HG02623 (cell line): ENCODE measurements at regions not wholly inside any gene's neighbourhood (a gene's known extent, or its start where the extent isn't known, plus 50 kb on each side); places are given as distances from the start of the nearest gene placed in this dataset.

Experiments used
- ATAC-seq: cut with Tn5 transposase; IDR thresholded peaks from one replicate; pipeline ENCODE4 v1.9.1; 2021; ENCODE audit warnings: moderate library complexity; ENCODE audit not compliant: unreplicated experiment

GRCh38 chr4:145427991-145428390, 53.7 kb upstream of the SMAD1 start:
- ATAC-seq: no peak

DNA sequence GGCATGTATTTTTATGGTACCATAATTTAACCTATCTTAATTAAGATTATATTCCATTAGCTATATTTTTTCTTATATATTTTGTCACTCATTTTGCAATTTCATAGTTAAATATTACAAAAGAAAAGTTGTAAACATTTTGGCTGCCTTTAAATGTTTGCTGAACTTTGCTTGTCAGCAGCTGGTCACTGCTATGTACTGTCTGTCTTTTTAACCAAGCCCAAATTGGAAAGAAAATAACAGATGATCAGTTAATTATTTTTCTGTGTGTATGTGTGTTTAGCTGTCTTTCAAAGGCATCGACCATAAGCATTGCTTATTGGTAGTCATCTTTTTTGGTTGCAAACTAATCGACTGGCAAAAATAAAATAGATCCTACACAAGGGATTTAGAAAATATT, 54.4 kb upstream of the SMAD1 start:
- no peak for ATAC-seq

- no peak for ATAC-seq
Measured at GRCh38 chr4:145423017-145423708, 58.5 kb upstream of the SMAD1 start.

DNA sequence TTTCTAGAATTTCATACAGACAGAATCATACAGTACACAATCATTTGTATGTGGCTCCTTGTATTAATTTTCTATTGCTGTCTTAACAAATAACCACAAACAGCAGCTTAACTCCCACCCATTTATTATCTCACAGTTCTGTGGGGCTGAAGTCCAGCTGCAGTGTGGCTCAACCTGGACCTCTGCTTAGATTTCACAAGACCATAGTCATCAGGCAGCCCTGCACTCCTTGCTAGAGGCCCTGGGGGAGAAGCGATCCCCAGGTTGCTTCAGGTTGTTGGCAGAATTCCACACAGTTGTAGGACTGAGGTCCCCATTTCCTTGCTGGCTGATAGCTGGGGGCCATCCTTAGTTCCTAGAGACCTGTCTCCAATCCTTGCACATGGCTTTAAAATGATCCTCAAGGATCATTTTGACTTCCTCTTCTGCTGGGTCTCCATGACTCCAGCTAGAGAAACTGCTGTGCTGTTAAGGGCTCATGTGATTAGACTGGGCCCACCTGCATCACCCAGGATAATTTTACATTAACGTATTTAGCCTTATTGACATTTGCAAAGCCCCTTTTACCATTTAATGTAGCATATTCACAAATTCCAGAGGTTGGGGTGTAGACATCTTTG, 60.9 kb upstream of the SMAD1 start:
- ATAC-seq: no peak

DNA sequence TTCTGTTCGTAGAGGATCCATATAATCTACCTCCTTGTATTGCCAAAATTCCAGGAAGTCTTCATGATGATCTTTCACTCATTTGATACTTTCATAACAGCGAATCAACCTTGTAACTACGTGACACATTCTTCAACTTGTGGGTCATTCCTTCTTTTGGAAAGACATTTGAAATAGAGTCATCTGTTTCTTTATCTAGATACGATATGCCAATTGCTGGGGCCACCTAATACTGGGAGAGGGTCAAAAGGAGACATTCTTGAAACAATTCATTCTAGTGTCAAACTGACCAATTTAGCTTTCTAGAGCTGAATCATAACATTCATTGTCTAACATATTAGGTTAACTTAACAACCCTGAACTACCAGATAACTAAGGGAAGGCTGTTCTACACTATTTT, 62.9 kb upstream of the SMAD1 start:
- no peak for ATAC-seq

GRCh38 chr4:145417348-145418130, 64.1 kb upstream of the SMAD1 start:
- ATAC-seq: no peak

GRCh38 chr4:145414841-145415240, 66.8 kb upstream of the SMAD1 start:
- no peak for ATAC-seq

- ATAC-seq: no peak
Measured at GRCh38 chr4:145414226-145414625, 67.4 kb upstream of the SMAD1 start.

- no peak for ATAC-seq
Measured at GRCh38 chr4:145406970-145407369, 74.7 kb upstream of the SMAD1 start.

GRCh38 chr4:145404761-145405160, 76.9 kb upstream of the SMAD1 start:
- no peak for ATAC-seq

DNA sequence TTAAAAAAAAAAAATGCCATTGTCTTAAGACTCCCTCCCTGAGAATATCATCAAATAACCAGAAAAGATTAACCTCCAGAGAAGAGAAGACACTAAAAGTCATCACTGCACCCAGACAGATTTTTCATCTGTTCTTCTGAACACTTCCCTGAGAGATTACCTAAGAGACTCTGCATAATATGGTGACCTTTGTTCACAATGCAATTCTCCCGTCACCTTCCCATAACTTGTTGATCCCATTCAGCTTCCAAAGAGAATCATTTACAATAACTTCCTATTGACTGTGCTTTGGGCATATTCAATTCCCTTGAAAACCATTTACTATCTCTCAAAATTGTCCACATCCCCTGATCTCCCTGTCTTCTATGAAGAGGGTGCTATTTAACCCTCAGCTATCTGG, 85.1 kb upstream of the SMAD1 start:
- no peak for ATAC-seq

DNA sequence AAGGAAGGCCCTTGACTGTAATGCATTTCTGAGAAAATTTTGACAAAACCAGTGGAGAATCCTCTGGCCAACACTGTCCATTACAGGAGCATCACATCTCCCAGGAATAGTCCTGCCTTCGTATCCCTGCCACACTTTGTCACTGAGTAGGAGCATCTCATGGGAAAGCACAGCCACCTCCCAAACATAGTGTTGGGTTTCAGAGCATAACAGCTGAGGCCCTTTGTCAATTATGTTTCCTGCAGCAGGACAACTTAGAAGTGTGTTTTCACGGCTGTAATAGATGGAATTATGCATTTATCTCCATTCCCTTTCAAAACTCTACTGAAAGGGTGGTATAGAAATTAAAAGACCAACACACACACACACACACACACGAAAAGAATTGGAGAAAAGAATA, 91.1 kb upstream of the SMAD1 start:
- no peak for ATAC-seq

DNA sequence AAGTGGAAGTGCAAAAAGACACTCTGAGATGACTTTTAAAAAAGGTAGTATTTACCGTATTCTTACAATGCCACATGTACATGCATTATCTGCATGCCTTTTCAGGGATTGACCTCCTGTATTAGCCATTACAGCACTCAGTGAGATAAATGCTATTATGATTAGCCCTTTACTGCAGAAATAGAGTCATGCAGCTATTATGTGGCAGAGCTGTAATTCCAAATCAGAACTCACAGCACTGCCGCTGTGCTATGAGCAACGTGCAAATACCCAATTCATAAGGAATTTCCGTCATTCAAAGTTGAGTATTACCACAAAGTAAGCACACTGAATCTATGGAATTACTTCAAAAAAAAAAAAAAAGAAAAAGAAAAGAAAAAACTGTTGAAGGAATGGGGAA, 92.1 kb upstream of the SMAD1 start:
- ATAC-seq: no peak

DNA sequence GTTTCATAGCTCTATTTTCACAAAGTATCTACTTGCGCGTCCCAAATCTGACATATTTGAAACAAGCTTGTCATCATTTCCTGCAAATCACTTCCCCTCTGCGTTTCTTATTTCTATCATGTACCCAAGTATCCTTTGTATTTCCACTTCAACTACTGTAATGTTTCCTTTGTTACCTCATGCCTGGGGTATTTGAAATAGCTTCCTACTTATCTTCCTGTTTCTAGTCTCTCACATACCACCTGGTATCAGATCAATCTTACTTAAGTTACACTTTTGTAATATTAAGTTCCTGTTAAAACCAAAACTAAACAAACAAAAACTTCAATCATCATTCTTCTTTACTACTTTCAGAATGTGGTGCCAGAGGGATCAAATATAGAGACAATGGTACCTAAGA, 93.6 kb upstream of the SMAD1 start:
- ATAC-seq: no peak

DNA sequence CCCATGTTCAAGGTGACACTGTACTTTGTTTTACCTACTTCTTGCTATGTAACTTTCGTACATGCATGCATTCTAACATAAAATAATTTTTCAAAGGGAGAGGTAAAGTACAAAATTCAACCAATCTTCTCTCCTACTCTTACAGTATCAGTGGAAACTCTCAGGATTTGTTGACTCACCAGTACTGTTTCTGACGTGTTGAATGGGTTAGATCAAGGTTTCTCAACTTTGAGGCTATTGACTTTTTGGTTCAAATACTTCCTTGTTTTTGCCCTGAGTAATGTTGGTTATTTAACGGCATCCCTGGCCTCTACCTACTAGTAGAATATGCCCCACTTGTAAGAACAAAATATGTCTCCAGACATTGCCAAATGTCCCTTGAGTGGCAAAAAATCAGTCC, 94.6 kb upstream of the SMAD1 start:
- no peak for ATAC-seq

DNA sequence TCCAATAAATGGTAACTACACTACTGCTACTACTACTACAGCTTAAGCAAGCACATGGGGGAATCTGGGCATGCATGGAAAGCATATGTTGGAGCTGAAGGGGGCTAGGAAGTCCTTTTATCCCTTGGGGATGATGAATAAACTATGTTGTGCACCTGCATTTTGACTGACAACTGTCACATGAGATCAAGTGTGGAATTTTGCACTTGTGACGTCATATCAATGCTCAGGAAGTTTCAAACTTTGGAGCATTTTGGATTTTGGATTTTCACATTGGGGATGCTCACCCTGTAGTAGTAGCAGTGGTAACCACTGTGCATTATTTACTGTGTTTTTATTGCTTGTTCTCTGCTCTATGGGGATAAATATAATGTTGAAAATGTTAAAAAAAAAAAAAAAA, 100.5 kb upstream of the SMAD1 start:
- no peak for ATAC-seq

DNA sequence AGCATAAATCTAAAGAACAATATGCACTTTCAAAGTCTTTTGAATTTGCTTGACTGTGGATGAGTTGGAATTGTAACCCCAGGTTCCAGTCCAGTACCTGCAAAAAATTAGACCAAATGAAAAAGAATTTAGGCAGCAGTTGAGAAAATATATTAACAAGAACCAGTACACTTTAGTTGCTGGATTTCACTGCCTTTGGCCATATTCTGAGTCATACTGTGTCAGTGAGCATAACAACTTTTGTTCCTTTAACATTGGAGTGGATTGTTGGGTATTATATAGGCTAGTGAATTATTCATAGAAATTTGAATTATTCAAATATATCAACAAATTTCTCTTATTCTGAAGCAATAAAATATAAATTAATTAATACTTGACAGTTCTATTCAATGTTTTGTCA, 101.5 kb upstream of the SMAD1 start:
- no peak for ATAC-seq

- no peak for ATAC-seq
Measured at GRCh38 chr4:145375416-145375815, 106.2 kb upstream of the SMAD1 start.

DNA sequence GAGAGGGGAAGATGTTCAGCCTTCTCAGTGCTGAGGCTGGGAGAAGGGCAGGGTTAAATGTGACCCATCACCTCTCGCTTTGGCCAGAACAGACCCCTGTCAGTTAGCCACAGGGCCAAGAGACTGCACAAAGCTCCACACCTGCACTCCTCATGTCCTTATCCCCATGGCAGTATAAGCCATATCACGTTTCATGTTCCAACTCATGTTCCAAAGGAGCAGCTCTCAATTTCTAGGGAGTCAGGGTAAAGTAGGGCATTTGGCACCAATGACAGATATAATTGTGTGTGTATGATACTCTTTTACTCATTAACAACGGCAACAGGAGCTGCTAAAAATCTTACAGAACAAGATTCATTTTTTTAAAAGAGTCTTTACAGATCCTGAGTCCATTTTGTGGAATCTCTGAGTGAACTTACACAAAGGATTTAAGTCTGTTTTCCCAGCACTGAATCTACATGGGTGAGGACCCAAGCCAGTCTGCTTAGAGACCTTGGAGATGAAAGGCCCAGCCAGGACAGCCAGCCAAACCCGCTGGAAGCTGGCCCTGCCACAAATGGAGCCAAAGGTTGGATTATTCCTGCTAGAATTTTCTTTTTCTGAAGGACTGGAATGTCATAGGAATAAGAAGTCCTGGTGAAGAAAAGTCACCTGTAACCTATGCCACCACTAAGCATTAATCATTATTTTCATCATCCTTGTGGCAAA, 129.1 kb upstream of the SMAD1 start:
- ATAC-seq: no peak

GRCh38 chr4:145351922-145352321, 129.7 kb upstream of the SMAD1 start:
- ATAC-seq: no peak

- no peak for ATAC-seq
Measured at GRCh38 chr4:145351162-145351561, 130.5 kb upstream of the SMAD1 start.

DNA sequence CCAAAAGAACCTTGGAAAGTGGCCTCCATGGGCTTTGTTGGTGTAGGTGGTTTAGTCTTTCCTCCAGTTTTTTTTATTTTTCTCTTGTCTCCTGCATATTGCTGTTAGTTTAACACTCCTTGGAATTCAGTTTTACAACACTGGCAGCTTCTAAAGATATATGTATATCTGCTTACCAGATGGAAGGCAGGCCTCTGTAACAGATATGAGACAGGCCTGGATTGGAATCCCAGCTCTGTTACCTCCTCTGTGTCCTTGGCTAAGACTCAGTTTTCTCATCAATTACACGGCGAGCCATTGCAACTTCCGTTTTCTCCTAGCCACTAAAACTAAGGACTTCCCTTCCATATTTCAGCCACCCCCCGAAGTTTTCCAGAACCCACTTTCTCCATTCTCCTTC, 133.4 kb upstream of the SMAD1 start:
- no peak for ATAC-seq
